HG03066 (cell line): ENCODE measurements at regions not wholly inside any gene's neighbourhood (a gene's known extent, or its start where the extent isn't known, plus 50 kb on each side); places are given as distances from the start of the nearest gene placed in this dataset.

Experiments used
- ATAC-seq: cut with Tn5 transposase; IDR thresholded peaks from one replicate; pipeline ENCODE4 v1.9.1; 2021; ENCODE audit warnings: low read depth; ENCODE audit not compliant: unreplicated experiment

- ATAC-seq = no peak
Observed at GRCh38 chr10:3365630-3366029, 193.0 kb upstream of the PITRM1 start.

- ATAC-seq = no peak
Observed at GRCh38 chr10:3364768-3365480, 192.3 kb upstream of the PITRM1 start.

- ATAC-seq = no peak
Observed at GRCh38 chr10:3363311-3364045, 190.9 kb upstream of the PITRM1 start.

GRCh38 chr10:3362394-3362793 lies 189.8 kb upstream of the PITRM1 start:
- ATAC-seq = no peak

GRCh38 chr10:3361640-3362039 lies 189.1 kb upstream of the PITRM1 start:
- ATAC-seq = no peak

- ATAC-seq = no peak
Observed at GRCh38 chr10:3357737-3358136, 185.2 kb upstream of the PITRM1 start.

GRCh38 chr10:3355536-3355935 lies 183.0 kb upstream of the PITRM1 start:
- ATAC-seq = no peak

- ATAC-seq = no peak
Observed at GRCh38 chr10:3354174-3354900, 181.8 kb upstream of the PITRM1 start.

- no peak for ATAC-seq
Observed at GRCh38 chr10:3353235-3353634, 180.7 kb upstream of the PITRM1 start.

- ATAC-seq = no peak
Observed at GRCh38 chr10:3350617-3351258, 178.2 kb upstream of the PITRM1 start.

GRCh38 chr10:3350205-3350604 lies 177.6 kb upstream of the PITRM1 start:
- ATAC-seq = no peak

- ATAC-seq = no peak
Observed at GRCh38 chr10:3348564-3348963, 176.0 kb upstream of the PITRM1 start.

GRCh38 chr10:3347413-3348182 lies 175.0 kb upstream of the PITRM1 start:
- ATAC-seq = no peak

- ATAC-seq = no peak
Observed at GRCh38 chr10:3346851-3347250, 174.3 kb upstream of the PITRM1 start.

GRCh38 chr10:3342771-3343170 lies 170.2 kb upstream of the PITRM1 start:
- ATAC-seq = no peak

GRCh38 chr10:3340127-3340730 lies 167.6 kb upstream of the PITRM1 start:
- no peak for ATAC-seq

GRCh38 chr10:3339531-3339950 lies 167.0 kb upstream of the PITRM1 start:
- no peak for ATAC-seq

- ATAC-seq = no peak
Observed at GRCh38 chr10:3339121-3339520, 166.5 kb upstream of the PITRM1 start.

- ATAC-seq = no peak
Observed at GRCh38 chr10:3337741-3338140, 165.2 kb upstream of the PITRM1 start.
